IPS-18c (cell line): ENCODE measurements at regions not wholly inside any gene's neighbourhood (a gene's known extent, or its start where the extent isn't known, plus 50 kb on each side); places are given as distances from the start of the nearest gene placed in this dataset.
"Not testable (repeated sequence)": the region's sequence is repeated elsewhere in the genome, so short reads cannot be mapped to it uniquely, and the experiment has no call there.

Experiments used
- H3K4me3 ChIP-seq: 2 replicates; pipeline ENCODE4 v1.7.0; 2013; ENCODE audit warnings: low read depth, mild to moderate bottlenecking, low read length, moderate library complexity; ENCODE audit not compliant: insufficient read depth
- H3K9me3 ChIP-seq: one replicate; pipeline ENCODE4 v1.6.1; 2013; ENCODE audit warnings: mild to moderate bottlenecking, low read length, moderate library complexity; ENCODE audit not compliant: control insufficient read depth, insufficient read depth

GRCh38 chr6:144781836-144782235 lies 496.7 kb downstream of the UTRN start:
- H3K9me3 ChIP-seq, result no peaks in the 10 kb centered on the region
- no peak overlapping the region for H3K4me3 ChIP-seq

GRCh38 chr6:144782634-144783033 lies 497.5 kb downstream of the UTRN start:
- Histone ChIP-seq H3K4me3 (no peak overlapping the region), H3K9me3 (no peaks in the 10 kb centered on the region)

- Histone ChIP-seq H3K9me3 (no peaks in the 10 kb centered on the region), H3K4me3 (no peak overlapping the region)
Observed at GRCh38 chr6:144785056-144785455, 499.9 kb downstream of the UTRN start.

GRCh38 chr6:144786825-144787224 lies 501.7 kb downstream of the UTRN start:
- Histone ChIP-seq H3K4me3 (no peak overlapping the region), H3K9me3 (no peaks in the 10 kb centered on the region)

- Histone ChIP-seq H3K9me3 (no peaks in the 10 kb centered on the region), H3K4me3 (no peak overlapping the region)
Observed at GRCh38 chr6:144793744-144794143, 508.6 kb downstream of the UTRN start.

GRCh38 chr6:144795022-144795421 lies 509.9 kb downstream of the UTRN start:
- H3K4me3 ChIP-seq, H3K9me3 ChIP-seq: not testable (repeated sequence)

GRCh38 chr6:144796070-144796469 lies 510.9 kb downstream of the UTRN start:
- Histone ChIP-seq H3K4me3 (no peak overlapping the region), H3K9me3 (no peaks in the 10 kb centered on the region)

GRCh38 chr6:144797881-144798589 lies 512.9 kb downstream of the UTRN start:
- Histone ChIP-seq H3K4me3 (no peak overlapping the region), H3K9me3 (no peaks in the 10 kb centered on the region)

DNA sequence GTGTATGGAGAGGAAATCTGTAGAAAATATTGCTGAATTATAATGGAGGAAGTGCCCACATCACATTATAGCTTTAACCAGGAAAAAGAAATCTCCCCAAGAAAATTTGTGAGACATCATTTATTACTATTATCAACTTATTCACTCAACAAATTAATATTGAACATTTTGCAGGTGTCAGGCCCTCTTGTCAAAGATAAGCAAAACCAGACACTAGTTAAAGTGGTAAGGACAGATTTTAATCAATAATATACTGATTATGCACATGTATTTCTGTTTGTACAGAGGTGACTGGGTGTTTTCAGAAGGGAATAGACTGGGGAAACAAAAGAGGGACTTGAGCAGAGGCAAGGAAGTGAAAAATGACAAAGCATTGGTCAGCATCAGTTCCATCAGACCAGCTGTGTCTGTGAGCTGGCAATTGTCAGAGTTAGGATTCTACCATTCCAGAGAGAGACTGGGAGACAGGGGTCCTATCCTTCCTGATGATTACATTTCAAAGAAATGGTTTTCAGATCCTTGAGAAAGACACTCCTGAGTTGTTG lies 519.2 kb downstream of the UTRN start:
- H3K4me3 ChIP-seq, result no peak overlapping the region
- no peaks in the 10 kb centered on the region for H3K9me3 ChIP-seq

DNA sequence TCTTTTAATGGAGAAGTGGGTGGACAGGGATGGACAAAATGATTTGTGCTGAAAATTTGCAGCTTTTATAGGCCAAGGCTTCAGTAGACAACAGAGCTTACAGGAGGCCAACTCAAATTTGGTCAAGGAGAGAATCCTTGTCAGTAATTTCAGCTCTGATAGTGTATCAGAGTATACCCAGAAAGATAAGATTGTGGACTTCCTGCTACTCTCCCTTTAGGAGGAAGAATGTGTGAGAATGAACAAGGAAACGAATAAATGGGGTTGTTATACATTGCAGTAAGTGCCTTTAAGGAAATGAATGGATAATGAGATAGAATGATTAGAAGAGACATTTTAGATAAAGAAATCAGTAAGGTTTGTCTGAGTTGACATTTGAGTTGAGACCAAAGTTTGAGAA lies 519.9 kb downstream of the UTRN start:
- H3K9me3 ChIP-seq, result no peaks in the 10 kb centered on the region
- no peak overlapping the region for H3K4me3 ChIP-seq

GRCh38 chr6:144806222-144806621 lies 521.1 kb downstream of the UTRN start:
- Histone ChIP-seq H3K4me3 (no peak overlapping the region), H3K9me3 (no peaks in the 10 kb centered on the region)

DNA sequence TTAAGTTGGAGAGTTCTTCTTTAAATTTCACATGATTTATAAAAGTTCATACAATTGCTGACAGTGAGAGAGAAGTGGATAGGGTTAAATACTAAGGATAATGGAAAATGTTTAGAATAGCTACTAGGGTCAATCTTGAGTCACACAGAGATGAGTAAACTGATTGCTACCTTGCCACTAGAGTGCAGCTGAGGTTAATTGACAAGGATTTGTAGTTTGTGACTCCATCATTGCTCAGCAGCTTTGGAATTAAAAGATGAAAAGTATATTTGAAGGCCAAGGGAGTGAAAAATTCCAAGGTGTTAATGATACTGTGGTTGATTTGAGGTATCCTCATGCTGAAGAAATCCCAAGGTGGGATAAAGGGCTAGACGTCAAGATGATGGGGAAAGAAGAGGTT lies 524.0 kb downstream of the UTRN start:
- H3K9me3 ChIP-seq, result no peaks in the 10 kb centered on the region
- H3K4me3 ChIP-seq, result no peak overlapping the region

DNA sequence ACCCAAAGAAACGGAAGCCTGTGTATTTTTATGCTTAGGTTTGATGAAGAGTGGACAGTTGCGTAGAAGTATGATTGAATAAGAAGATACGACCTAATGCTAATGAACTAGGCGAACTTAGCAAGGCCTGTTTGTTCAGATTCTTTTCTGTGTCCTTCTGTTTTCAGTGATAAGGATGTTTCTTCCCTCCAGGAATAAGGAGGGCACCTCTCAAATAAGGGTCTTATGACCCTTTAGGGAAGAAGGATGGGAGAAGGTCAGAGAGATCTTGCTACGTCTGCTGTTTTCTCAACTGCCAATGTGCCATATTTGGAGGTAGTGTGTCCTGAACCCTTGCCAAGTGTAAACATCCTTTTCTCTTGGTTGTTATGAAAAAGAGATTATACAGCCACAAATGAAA lies 524.8 kb downstream of the UTRN start:
- H3K4me3 ChIP-seq, result no peak overlapping the region

DNA sequence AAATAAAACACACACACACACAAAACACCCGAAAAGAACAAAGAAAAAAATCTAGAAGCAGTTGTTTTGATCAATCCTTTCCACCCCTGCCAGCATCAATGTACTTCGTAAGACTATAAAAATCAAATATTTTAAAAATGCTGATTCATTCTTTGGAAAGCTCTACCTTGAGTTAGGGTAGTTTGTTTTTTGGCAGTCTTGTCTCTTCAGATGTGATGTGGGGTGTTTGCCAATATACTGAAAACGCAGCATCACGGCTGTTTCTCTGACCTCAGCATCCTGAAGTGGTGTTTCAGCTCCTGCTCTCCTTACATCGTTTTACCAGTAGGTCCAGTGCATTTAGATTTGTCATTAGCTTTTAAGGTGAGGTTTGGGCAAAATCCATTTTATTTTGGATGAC lies 526.0 kb downstream of the UTRN start:
- Histone ChIP-seq H3K9me3 (no peaks in the 10 kb centered on the region), H3K4me3 (no peak overlapping the region)

More for the DNA sequence above, 524.8 kb downstream of the UTRN start:
- no peaks in the 10 kb centered on the region for H3K9me3 ChIP-seq

- H3K4me3 ChIP-seq, result no peak overlapping the region
Observed at GRCh38 chr6:144816936-144817335, 531.8 kb downstream of the UTRN start.

GRCh38 chr6:144820270-144820669 lies 535.1 kb downstream of the UTRN start:
- no peak overlapping the region for H3K4me3 ChIP-seq
- H3K9me3 ChIP-seq, result no peaks in the 10 kb centered on the region

More at GRCh38 chr6:144816936-144817335, 531.8 kb downstream of the UTRN start:
- no peaks in the 10 kb centered on the region for H3K9me3 ChIP-seq

GRCh38 chr6:144823131-144823530 lies 538.0 kb downstream of the UTRN start:
- H3K4me3 ChIP-seq, result no peak overlapping the region

GRCh38 chr6:144824018-144824417 lies 538.9 kb downstream of the UTRN start:
- Histone ChIP-seq H3K4me3 (no peak overlapping the region), H3K9me3 (no peaks in the 10 kb centered on the region)

More at GRCh38 chr6:144823131-144823530, 538.0 kb downstream of the UTRN start:
- H3K9me3 ChIP-seq, result no peaks in the 10 kb centered on the region
